ACC112 (cell line): ENCODE measurements at regions not wholly inside any gene's neighbourhood (a gene's known extent, or its start where the extent isn't known, plus 50 kb on each side); places are given as distances from the start of the nearest gene placed in this dataset.
"Not testable (repeated sequence)": the region's sequence is repeated elsewhere in the genome, so short reads cannot be mapped to it uniquely, and the experiment has no call there.

Source experiments
- H2AFZ ChIP-seq: fragments of 200-600 bp; sonication (generic); one replicate; pipeline ENCODE4 v1.6.0; 2017; ENCODE audit warnings: antibody characterized with exemption, low read length; ENCODE audit not compliant: unreplicated experiment
- H3K27ac ChIP-seq: fragments of 200-600 bp; sonication (generic); 2 replicates; pipeline ENCODE4 v1.5.1; 2014; ENCODE audit warnings: low read depth, mild to moderate bottlenecking, antibody characterized with exemption, low read length, moderate library complexity
- H3K27me3 ChIP-seq: fragments of 200-600 bp; sonication (generic); 2 replicates; pipeline ENCODE4 v1.6.1; 2014; ENCODE audit warnings: mild to moderate bottlenecking, antibody characterized with exemption, low read length, moderate library complexity, mixed read lengths; ENCODE audit not compliant: insufficient read depth
- H3K36me3 ChIP-seq: fragments of 200-600 bp; sonication (generic); 2 replicates; pipeline ENCODE4 v1.6.1; 2016; ENCODE audit warnings: mild to moderate bottlenecking, antibody characterized with exemption, low read length, moderate library complexity, mixed read lengths; ENCODE audit not compliant: insufficient read depth
- H3K4me1 ChIP-seq: fragments of 200-600 bp; sonication (generic); one replicate; pipeline ENCODE4 v1.6.1; 2016; ENCODE audit warnings: low read length, mixed read lengths; ENCODE audit not compliant: insufficient read depth, unreplicated experiment, control insufficient read depth
- H3K4me3 ChIP-seq: fragments of 200-600 bp; sonication (generic); 2 replicates; pipeline ENCODE4 v1.5.1; 2014; ENCODE audit warnings: mild to moderate bottlenecking, low read depth, low read length
- H3K79me2 ChIP-seq: fragments of 200-600 bp; sonication (generic); one replicate; pipeline ENCODE4 v1.6.0; 2016; ENCODE audit warnings: low read length; ENCODE audit not compliant: control insufficient read depth, unreplicated experiment, insufficient read depth

DNA sequence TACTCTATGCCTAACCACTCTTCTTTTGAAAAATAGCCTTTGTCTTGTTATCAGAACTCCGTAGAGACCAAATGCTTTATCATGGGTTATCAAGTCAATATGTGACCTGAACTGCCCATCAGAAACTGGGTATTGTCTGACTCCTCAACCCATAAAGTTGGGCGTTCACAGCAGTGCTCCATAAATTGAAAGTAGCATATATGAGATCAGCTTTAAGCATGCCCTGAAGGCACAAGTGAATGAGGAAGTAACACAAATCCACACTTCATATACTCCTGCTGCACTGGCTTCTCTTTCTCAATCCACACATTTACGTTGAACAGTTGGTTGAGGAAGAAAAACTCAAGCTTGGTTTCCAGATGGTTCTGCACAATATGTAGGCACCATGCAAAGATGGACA, 1106.0 kb downstream of the STIM2 start:
- Histone ChIP-seq H3K36me3 (no peaks in the 10 kb centered on the region), H3K4me3 (no peak overlapping the region), H3K27ac (no peak overlapping the region), H3K79me2 (no peaks in the 10 kb centered on the region), H2AFZ (no peak overlapping the region), H3K27me3 (no peaks in the 10 kb centered on the region), H3K4me1 (no peaks in the 10 kb centered on the region)

DNA sequence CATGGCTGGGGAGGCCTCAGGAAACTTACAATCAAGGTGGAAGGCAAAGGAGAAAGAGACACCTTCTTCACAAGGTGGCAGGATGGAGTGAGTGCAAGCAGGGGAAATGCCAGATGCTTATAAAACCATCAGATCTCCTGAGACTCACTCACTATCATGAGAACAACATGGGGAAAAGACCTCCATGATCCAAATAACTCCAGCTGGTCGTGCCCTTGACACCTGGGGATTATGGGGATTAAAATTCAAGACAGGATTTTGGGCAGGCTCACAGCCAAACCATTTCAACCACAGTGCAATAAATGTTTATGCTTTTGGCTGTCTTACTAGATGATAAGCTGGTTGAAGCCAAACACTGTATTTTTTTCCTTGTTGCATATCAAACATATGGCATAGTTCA, 1112.4 kb downstream of the STIM2 start:
- no peak overlapping the region for H2AFZ ChIP-seq
- no peaks in the 10 kb centered on the region for H3K79me2 ChIP-seq
- no peak overlapping the region for H3K27ac ChIP-seq
- no peaks in the 10 kb centered on the region for H3K36me3 ChIP-seq
- H3K27me3 ChIP-seq = no peaks in the 10 kb centered on the region
- no peak overlapping the region for H3K4me3 ChIP-seq
- peaks cover 7% of the 10 kb centered on the region for H3K4me1 ChIP-seq

DNA sequence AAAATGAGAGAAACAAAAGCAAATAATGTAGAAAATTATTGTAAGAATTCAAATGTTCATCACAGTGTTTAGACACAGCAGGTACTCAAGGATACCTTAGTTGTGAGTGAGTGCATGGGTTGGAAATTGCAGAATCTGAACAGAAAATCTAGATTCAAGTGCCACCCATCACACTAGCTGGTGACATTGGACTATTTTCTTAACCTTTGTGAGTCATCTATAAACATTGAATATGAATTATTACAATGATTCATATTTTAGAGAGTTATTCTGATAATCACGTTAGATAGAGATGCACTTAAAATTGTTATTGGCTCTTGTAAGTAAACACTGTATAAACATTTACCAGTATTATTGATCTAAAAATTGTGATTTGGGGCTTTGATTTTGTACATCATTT, 1113.1 kb downstream of the STIM2 start:
- Histone ChIP-seq H2AFZ (no peak overlapping the region), H3K36me3 (no peaks in the 10 kb centered on the region), H3K4me3 (no peak overlapping the region), H3K27me3 (no peaks in the 10 kb centered on the region), H3K4me1 (peaks cover 7% of the 10 kb centered on the region), H3K27ac (no peak overlapping the region), H3K79me2 (no peaks in the 10 kb centered on the region)

DNA sequence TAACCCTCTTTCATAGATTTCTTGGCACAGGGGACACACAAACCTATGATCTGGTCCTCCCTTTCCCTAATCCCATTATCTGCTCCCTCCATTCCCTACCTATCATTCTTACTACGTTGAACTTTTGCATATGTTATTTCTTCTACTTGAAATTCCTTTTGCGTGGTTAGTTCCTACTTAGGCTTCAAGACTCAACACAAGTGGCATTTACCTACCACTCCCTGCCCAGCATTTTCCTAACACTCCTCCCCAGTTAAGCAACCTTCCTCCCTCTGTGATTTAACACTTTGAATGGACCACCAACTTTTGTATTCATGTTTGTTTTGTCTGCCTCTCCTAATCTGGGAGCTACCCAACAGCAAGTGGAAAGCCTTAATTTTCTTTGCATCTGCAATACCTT, 1113.7 kb downstream of the STIM2 start:
- Histone ChIP-seq H3K4me1 (peaks cover 7% of the 10 kb centered on the region), H3K27ac (no peak overlapping the region), H3K27me3 (no peaks in the 10 kb centered on the region), H2AFZ (no peak overlapping the region), H3K79me2 (no peaks in the 10 kb centered on the region), H3K4me3 (no peak overlapping the region), H3K36me3 (no peaks in the 10 kb centered on the region)

DNA sequence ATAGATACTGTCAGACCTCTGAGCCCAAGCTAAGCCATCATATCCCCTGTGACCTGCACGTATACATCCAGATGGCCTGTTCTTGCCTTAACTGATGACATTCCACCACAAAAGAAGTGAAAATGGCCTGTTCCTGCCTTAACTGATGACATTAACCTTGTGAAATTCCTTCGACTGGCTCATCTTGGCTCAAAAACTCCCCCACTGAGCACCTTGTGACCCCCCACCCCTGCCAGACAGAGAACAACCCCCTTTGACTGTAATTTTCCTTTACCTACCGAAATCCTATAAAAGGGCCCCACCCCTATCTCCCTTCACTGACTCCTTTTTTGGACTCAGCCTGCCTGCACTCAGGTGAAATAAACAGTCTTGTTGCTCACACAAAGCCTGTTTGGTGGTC, 1114.2 kb downstream of the STIM2 start:
- not testable (repeated sequence) for H3K36me3 ChIP-seq, H3K27ac ChIP-seq, H3K79me2 ChIP-seq, H3K4me3 ChIP-seq, H2AFZ ChIP-seq, H3K4me1 ChIP-seq, H3K27me3 ChIP-seq

DNA sequence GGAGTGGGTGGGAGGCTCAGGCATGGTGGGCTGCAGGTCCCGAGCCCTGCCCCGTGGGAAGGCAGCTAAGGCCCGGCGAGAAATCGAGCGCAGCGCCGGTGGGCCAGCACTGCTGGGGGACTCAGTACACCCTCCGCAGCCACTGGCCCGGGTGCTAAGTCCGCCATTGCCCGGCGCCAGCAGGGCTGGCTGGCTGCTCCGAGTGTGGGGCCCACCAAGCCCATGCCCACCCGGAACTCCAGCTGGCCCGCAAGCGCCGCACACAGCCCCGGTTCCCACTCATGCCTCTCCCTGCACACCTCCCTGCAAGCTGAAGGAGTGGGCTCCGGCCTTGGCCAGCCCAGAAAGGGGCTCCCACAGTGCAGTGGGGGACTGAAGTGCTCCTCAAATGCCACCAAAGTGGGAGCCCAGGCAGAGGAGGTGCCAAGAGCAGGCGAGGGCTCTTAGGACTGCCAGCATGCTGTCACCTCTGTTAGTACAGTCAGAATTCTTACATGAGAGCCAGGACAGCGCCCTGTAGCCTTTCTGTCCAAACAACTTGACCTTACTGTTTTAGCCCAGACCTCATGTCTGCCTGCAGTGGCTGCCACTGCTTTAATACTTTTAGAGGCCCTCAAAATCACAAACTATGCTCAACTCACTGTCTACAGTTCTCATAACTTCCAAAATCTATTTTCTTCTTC, 1117.9 kb downstream of the STIM2 start:
- H3K27ac ChIP-seq, H3K79me2 ChIP-seq, H3K4me3 ChIP-seq, H2AFZ ChIP-seq, H3K4me1 ChIP-seq, H3K27me3 ChIP-seq, H3K36me3 ChIP-seq: not testable (repeated sequence)

DNA sequence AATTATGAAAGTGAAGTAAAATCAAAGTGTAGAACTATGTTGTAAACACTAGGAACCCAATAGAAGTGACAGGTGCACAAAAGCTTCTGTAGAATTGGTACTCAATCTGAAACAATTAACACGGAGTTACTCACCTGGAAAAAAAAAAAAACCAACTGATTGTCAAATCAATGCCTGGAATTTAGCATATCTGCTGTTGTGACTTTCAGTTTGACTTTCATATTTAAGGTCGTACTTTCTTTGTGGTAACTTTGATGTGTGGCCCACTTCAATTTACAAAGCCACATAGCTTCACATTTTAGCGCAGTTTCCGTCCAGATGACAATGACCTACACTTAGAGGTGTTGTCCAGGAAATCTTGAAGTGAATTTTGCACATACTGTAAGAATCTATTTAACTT, 1124.9 kb downstream of the STIM2 start:
- Histone ChIP-seq H3K4me3 (no peak overlapping the region), H3K79me2 (no peaks in the 10 kb centered on the region), H3K27ac (no peak overlapping the region), H3K27me3 (no peaks in the 10 kb centered on the region), H3K4me1 (no peaks in the 10 kb centered on the region), H2AFZ (no peak overlapping the region), H3K36me3 (no peaks in the 10 kb centered on the region)

DNA sequence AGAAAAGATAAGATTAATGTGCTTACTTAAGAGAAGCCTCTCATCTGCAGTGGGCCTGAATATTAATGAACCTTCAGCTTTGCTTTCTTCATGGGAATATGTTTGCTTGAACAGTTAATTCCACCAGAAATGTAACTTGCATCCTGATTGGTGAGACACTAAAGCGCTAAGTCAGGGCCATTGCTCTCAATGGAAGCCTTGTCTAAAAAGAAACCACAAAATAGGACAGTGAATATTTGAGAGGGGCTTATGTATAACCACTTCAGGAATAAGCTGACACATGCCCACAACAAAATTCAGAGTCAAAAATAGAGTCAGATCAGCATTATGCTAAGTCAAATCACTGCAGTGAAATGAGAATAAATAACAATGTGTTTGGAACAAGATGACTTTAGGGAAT, 1125.8 kb downstream of the STIM2 start:
- Histone ChIP-seq H3K27ac (no peak overlapping the region), H3K36me3 (no peaks in the 10 kb centered on the region), H3K4me3 (no peak overlapping the region), H3K79me2 (no peaks in the 10 kb centered on the region), H3K27me3 (no peaks in the 10 kb centered on the region), H2AFZ (no peak overlapping the region), H3K4me1 (no peaks in the 10 kb centered on the region)

DNA sequence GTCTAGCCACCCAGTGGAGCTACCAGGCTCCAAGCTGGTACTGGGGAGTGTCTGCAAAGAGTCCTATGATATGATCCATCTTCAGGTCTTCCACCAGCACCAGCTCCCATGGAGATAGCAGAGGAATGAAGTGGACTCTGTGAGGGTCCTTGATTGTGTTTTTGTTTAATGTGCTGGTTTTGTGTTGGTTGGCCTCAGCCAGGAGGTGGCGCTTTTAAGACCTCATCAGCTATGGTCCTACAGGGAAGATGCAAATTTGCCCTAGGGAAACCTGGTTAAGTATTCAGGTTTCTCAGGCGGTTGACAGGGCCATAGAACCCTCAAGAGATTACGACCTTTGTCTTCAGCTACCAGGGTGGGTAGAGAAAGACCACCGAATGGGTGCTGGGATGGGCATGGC, 1141.1 kb downstream of the STIM2 start:
- Histone ChIP-seq H3K79me2 (no peaks in the 10 kb centered on the region), H3K27ac (no peak overlapping the region), H3K36me3 (no peaks in the 10 kb centered on the region), H3K4me1 (no peaks in the 10 kb centered on the region), H3K27me3 (no peaks in the 10 kb centered on the region), H3K4me3 (no peak overlapping the region), H2AFZ (no peak overlapping the region)

DNA sequence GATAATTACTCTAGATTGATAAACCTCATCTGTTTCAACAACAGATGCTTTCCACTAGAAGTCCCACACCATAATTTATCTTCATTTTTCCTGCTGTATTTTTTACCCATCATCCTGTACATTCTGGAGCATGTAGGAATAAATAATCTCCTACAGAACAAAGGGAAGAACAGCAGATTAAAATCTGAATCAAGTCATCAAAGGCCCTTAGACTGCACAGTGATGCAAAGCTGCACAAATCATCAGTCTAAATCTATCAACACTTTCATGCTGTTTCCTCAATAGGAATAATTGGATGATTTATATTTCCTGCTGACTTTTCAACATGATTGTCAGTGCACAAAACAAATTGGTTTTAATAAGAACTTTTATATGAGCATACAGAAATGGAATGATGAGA, 1143.9 kb downstream of the STIM2 start:
- no peaks in the 10 kb centered on the region for H3K27me3 ChIP-seq
- no peak overlapping the region for H2AFZ ChIP-seq
- H3K36me3 ChIP-seq = no peaks in the 10 kb centered on the region
- no peaks in the 10 kb centered on the region for H3K79me2 ChIP-seq
- no peaks in the 10 kb centered on the region for H3K4me1 ChIP-seq
- H3K27ac ChIP-seq = no peak overlapping the region
- no peak overlapping the region for H3K4me3 ChIP-seq

DNA sequence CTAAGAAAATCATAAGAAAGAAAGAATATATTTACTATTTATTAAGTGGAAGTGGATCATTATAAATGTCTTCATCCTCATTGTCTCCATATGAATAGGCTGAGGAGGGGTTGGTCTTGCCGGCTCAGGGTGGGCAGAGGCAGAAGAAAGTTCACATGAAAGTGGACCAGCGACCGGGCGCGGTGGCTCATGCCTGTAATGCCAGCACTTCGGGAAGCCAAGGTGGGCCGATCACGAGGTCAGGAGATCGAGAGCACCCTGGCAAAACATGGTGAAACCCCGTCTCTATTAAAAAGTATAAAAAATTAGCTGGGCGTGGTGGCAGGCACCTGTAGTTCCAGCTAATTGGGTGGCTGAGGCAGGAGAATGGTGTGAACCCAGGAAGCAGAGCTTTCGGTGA, 1145.4 kb downstream of the STIM2 start:
- H3K4me3 ChIP-seq = no peak overlapping the region
- no peak overlapping the region for H2AFZ ChIP-seq
- no peaks in the 10 kb centered on the region for H3K79me2 ChIP-seq
- no peak overlapping the region for H3K27ac ChIP-seq
- H3K36me3 ChIP-seq = no peaks in the 10 kb centered on the region
- no peaks in the 10 kb centered on the region for H3K27me3 ChIP-seq
- no peaks in the 10 kb centered on the region for H3K4me1 ChIP-seq
